GM20000 (cell line): ENCODE measurements at regions not wholly inside any gene's neighbourhood (a gene's known extent, or its start where the extent isn't known, plus 50 kb on each side); places are given as distances from the start of the nearest gene placed in this dataset.

ENCODE experiments used
- DNase-seq: peaks from one replicate; pipeline ENCODE4 v3.0.0; 2012; ENCODE audit warnings: low spot score
- TF ChIP-seq, protein P1 (sequence below): IDR thresholded peaks from 2 replicates; pipeline ENCODE4 v1.5.1; 2012; ENCODE audit warnings: mild to moderate bottlenecking, control low read depth; ENCODE audit errors: extremely low read depth, missing control alignments

- TF ChIP-seq, protein P1, sequence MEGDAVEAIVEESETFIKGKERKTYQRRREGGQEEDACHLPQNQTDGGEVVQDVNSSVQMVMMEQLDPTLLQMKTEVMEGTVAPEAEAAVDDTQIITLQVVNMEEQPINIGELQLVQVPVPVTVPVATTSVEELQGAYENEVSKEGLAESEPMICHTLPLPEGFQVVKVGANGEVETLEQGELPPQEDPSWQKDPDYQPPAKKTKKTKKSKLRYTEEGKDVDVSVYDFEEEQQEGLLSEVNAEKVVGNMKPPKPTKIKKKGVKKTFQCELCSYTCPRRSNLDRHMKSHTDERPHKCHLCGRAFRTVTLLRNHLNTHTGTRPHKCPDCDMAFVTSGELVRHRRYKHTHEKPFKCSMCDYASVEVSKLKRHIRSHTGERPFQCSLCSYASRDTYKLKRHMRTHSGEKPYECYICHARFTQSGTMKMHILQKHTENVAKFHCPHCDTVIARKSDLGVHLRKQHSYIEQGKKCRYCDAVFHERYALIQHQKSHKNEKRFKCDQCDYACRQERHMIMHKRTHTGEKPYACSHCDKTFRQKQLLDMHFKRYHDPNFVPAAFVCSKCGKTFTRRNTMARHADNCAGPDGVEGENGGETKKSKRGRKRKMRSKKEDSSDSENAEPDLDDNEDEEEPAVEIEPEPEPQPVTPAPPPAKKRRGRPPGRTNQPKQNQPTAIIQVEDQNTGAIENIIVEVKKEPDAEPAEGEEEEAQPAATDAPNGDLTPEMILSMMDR: no peak
Observed at GRCh38 chr1:34694383-34694782, 60.5 kb upstream of the GJB5 start.

GRCh38 chr1:34695580-34695979 is 59.3 kb upstream of the GJB5 start:
- TF ChIP-seq, protein P1: no peak
- DNase-seq: no peak

More at GRCh38 chr1:34694383-34694782, 60.5 kb upstream of the GJB5 start:
- no peak for DNase-seq

DNA sequence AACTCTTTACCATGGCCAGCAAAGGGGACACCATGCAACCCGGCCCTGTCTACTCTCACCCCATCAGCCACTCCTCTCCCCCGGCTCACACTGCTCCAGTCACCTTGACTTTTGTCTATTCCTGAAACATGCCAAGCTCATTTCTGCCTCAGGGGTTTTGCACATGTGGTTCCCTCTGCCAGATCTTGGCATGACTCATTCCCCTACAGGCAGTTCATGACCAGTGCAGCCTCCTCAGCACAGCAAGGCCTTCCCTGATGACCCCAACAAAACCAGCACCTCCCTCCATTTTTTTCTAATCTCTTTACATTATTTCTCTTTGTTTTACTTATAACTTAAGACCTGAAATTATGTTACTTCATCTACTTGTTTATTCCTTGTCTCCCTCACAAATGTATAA is 58.6 kb upstream of the GJB5 start:
- TF ChIP-seq, protein P1: no peak
- no peak for DNase-seq

GRCh38 chr1:34696981-34697380 is 57.9 kb upstream of the GJB5 start:
- DNase-seq: no peak
- TF ChIP-seq, protein P1: no peak

- TF ChIP-seq, protein P1: no peak
- no peak for DNase-seq
Observed at GRCh38 chr1:34697818-34698217, 57.0 kb upstream of the GJB5 start.

GRCh38 chr1:34701326-34702060 is 53.4 kb upstream of the GJB5 start:
- DNase-seq: no peak
- TF ChIP-seq, protein P1: no peak
